ENCODE measurements at regions not wholly inside any gene's neighbourhood (a gene's known extent, or its start where the extent isn't known, plus 50 kb on each side); places are given as distances from the start of the nearest gene placed in this dataset.

GRCh38 chr6:15061908-15062515 is 183.9 kb upstream of the JARID2 start:
- no CpG with 5 or more reads among the region's 6 CpGs for WGBS (ENCODE audit: extremely low coverage, insufficient read length, low lambda C conversion rate)
- Histone ChIP-seq H2BK12ac (ENCODE audit: insufficient read length, low read depth, low read length) (no peak overlapping the region), H2BK20ac (ENCODE audit: low read depth, low read length, poor library complexity, severe bottlenecking) (no peak overlapping the region), H3T11ph (ENCODE audit: low read length) (no peak overlapping the region), H3K23me2 (ENCODE audit: insufficient read length, low read depth, low read length, poor library complexity, severe bottlenecking) (no peaks in the 10 kb centered on the region), H4K91ac (ENCODE audit: insufficient read length, low read depth, low read length) (no peak overlapping the region), H3K79me1 (ENCODE audit: insufficient read depth, low read depth, low read length, poor library complexity, severe bottlenecking) (no peaks in the 10 kb centered on the region), H3K27me3 (ENCODE audit: insufficient read depth, low read length) (no peaks in the 10 kb centered on the region), H3K9me3 (ENCODE audit: control insufficient read depth, low read depth, low read length) (no peaks in the 10 kb centered on the region), H3K56ac (ENCODE audit: insufficient read length, low read depth, low read length) (no peak overlapping the region), H3K14ac (ENCODE audit: insufficient read depth, low read length) (no peak overlapping the region), H3K4ac (ENCODE audit: low read depth, low read length) (no peak overlapping the region), H3K27ac (ENCODE audit: insufficient read length, low read depth, low read length) (no peak overlapping the region), H2BK5ac (ENCODE audit: insufficient read length, low read length) (no peak overlapping the region), H4K20me1 (ENCODE audit: control insufficient read depth, insufficient read depth, insufficient read length) (no peaks in the 10 kb centered on the region), H3K79me2 (ENCODE audit: insufficient read depth, low read length) (no peaks in the 10 kb centered on the region), H4K8ac (replicated peaks; ENCODE audit: insufficient read length, low read depth, low read length) (no peak overlapping the region), H4K5ac (ENCODE audit: insufficient read length, low read depth, low read length) (no peak overlapping the region), H3K23ac (ENCODE audit: insufficient read length, low read depth, low read length) (no peak overlapping the region), H2BK15ac (ENCODE audit: low read depth, low read length) (no peak overlapping the region), H2AFZ (ENCODE audit: low read length) (no peak overlapping the region), H3K18ac (ENCODE audit: insufficient read length, low read depth, low read length) (no peak overlapping the region), H2BK120ac (ENCODE audit: low read depth, low read length, poor library complexity, severe bottlenecking) (no peak overlapping the region), H2AK5ac (ENCODE audit: insufficient read length, low read length) (no peak overlapping the region), H3K4me2 (ENCODE audit: insufficient read depth, insufficient read length, low read length) (no peak overlapping the region), H3K9ac (ENCODE audit: extremely low read depth, insufficient read length, low read length) (no peak overlapping the region), H3K4me1 (ENCODE audit: insufficient read depth, low read length) (no peaks in the 10 kb centered on the region)
- Mint-ChIP-seq H3K9me3 (no peaks in the 10 kb centered on the region; a peak in 1 of 5 replicates), H3K4me1 (peaks cover 20 to 22% of the 10 kb centered on the region in 2 experiments), H3K27ac (peak overlapping the region in 1 of 3 experiments; percentile 14; a peak in 1 of 7 replicates), H3K36me3 (ENCODE audit: insufficient read depth in 1 of 3, low read depth in 3 of 3) (0 out of 7 replicates have a peak, but pooled peaks cover 0 to under 1% (median 0%) of the 10 kb centered on the region in 3 experiments), H3K27me3 (ENCODE audit: low read depth) (peaks cover 2% of the 10 kb centered on the region; the same call in 1 of the 2 replicates), H3K4me3 (no peak overlapping the region)
- no peak for TF ChIP-seq CTCF (conservative IDR thresholded peaks at IDR 0.05)
- no peak for DNase-seq
